Muscle layer of duodenum (tissue), 2 donors: ENCODE measurements at regions not wholly inside any gene's neighbourhood (a gene's known extent, or its start where the extent isn't known, plus 50 kb on each side); places are given as distances from the start of the nearest gene placed in this dataset.
"Not testable (repeated sequence)": the region's sequence is repeated elsewhere in the genome, so short reads cannot be mapped to it uniquely, and the experiment has no call there.

ENCODE experiments used
- H3K27ac ChIP-seq: one replicate; pipeline ENCODE4 v1.7.0; 2013; ENCODE audit warnings: mild to moderate bottlenecking, low read length
- H3K27me3 ChIP-seq: one replicate; pipeline ENCODE4 v1.7.0; 2013; ENCODE audit warnings: low read depth, mild to moderate bottlenecking, control low read depth, low read length
- H3K36me3 ChIP-seq, 2 donors: one replicate each; pipeline ENCODE4 v1.7.0; 2013; ENCODE audit warnings: low read length in 2 of 2, control low read depth in 1 of 2, mild to moderate bottlenecking in 1 of 2; ENCODE audit not compliant: insufficient read depth in 2 of 2, control insufficient read depth in 1 of 2
- H3K4me1 ChIP-seq, 2 donors: one replicate each; pipeline ENCODE4 v1.7.0; 2013; ENCODE audit warnings: low read length in 2 of 2, mild to moderate bottlenecking in 2 of 2, control low read depth in 1 of 2, moderate library complexity in 1 of 2; ENCODE audit not compliant: insufficient read depth in 2 of 2, control insufficient read depth in 1 of 2
- H3K4me3 ChIP-seq, 2 donors: one replicate each; pipeline ENCODE4 v1.7.0; 2013; ENCODE audit warnings: low read length in 2 of 2, low read depth in 1 of 2, mild to moderate bottlenecking in 1 of 2
- H3K9me3 ChIP-seq, 2 donors: one replicate each; pipeline ENCODE4 v1.7.0; 2013; ENCODE audit warnings: low read length in 2 of 2, control low read depth in 1 of 2, mild to moderate bottlenecking in 1 of 2; ENCODE audit not compliant: control insufficient read depth in 1 of 2
- donor health status: healthy.

DNA sequence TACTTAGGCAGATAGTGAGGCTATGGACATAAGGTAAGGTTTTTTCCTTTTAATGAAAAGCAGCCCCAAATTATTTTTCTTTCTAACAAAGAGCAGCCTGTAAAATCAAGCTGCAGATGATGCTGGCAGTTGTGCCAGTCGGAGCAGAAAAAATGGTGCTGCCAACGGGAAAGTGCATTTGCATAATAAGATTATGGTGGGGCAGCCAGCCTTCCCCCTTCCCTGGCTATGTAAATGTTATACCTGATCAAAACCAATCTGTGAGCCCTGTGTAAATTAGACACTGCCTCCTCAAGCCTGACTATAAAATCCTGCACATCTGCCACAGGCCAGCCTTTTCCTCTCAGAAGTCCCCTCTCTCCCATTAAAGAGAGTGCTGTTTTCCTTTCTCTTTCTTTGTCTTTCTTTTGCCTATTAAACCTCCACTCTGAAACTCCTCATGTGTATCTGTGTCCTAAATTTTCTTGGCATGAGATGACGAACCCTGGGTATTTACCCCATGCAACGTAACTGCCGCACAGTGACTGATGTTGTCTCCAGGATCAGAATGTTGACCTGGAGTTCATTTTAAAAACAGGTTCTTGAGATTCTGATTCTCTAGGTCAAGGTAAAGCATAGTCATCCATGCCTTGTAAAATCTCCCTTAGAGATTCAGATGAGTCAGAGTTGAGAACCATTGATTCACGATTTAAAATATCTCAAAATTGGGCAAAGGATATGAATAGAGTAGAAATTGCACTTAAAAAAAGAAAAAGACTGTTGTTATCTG is 167.3 kb upstream of the C1GALT1 start:
- Histone ChIP-seq H3K4me1 (no peaks in the 10 kb centered on the region), H3K27me3 (no peaks in the 10 kb centered on the region), H3K4me3 (no peak overlapping the region), H3K36me3 (no peaks in the 10 kb centered on the region), H3K27ac (no peak overlapping the region), H3K9me3 (no peaks in the 10 kb centered on the region)

DNA sequence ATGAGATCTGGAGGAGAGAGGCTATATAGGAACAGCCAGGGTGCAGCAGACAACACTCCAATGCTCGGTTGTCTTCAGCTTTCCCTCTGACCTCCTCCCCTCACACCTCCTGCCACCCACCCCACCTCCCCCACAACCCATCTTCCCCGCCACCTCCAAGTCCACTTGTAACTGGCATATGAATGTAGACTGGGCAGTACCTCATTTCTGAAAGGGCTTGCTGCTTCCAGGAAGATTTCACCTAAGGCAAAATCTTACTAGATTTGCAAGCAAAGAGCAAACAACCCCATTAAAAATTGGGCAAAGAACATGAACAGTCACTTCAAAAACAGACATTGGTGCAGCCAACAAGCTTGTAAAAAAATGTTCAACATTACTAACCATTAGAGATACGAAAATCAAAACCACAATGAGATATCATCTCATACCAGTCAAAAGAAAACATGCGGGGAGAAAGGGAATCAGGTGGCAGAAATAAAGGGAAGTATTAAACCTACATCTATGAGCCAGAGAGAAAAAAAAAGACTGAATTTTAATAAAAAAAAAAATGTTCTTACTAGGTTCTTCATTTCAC is 164.6 kb upstream of the C1GALT1 start:
- Histone ChIP-seq H3K27ac (no peak overlapping the region), H3K27me3 (no peaks in the 10 kb centered on the region), H3K4me3 (no peak overlapping the region), H3K9me3 (peaks cover 0 to 2% of the 10 kb centered on the region in 2 donors), H3K4me1 (no peaks in the 10 kb centered on the region), H3K36me3 (no peaks in the 10 kb centered on the region)

DNA sequence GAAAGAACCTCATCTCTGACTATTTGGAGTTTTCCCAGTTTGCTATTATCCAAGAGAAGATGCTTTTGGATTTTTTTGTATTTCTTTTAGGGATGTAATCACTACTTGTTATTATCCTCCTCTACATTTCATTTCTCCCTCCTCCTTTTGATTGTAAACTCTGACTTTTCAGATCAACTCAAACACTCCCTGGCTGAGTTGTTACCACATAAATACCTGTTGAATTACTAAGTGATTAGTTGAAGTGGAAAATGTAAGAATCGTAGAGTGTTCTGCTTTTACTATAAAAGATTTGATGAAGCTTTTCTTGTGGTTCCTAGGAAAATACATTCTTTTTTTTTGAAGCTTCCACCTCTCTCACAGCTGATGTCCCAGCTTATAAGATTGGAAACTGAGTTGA is 164.1 kb upstream of the C1GALT1 start:
- no peak overlapping the region for H3K27ac ChIP-seq
- no peaks in the 10 kb centered on the region for H3K36me3 ChIP-seq
- no peaks in the 10 kb centered on the region for H3K4me1 ChIP-seq
- H3K27me3 ChIP-seq, result no peaks in the 10 kb centered on the region
- H3K9me3 ChIP-seq, result peaks cover 0 to 2% of the 10 kb centered on the region in 2 donors
- H3K4me3 ChIP-seq, result no peak overlapping the region

DNA sequence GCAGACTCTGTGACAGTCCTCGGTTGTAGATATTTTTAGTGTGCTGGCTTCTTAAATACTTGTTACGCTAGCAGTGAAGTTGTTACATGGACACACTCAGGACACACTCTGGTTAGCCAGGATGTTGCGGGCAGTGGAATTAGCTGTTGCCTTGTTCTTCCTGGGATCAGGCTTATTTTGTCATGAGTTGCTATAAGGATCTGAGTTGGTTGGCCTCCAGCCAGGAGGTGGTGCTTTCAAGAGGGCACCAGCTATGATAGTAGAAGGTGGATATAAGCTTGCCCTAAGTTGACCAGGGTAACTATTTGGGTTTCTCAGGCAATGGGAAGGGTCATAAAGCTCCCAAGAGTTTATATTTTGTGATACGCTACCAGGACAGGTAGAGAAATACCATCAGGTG is 150.1 kb upstream of the C1GALT1 start:
- no peaks in the 10 kb centered on the region for H3K4me1 ChIP-seq
- H3K4me3 ChIP-seq, result no peak overlapping the region
- H3K27me3 ChIP-seq, result no peaks in the 10 kb centered on the region
- no peaks in the 10 kb centered on the region for H3K36me3 ChIP-seq
- H3K9me3 ChIP-seq, result peaks cover 0 to 2% of the 10 kb centered on the region in 2 donors
- no peak overlapping the region for H3K27ac ChIP-seq

DNA sequence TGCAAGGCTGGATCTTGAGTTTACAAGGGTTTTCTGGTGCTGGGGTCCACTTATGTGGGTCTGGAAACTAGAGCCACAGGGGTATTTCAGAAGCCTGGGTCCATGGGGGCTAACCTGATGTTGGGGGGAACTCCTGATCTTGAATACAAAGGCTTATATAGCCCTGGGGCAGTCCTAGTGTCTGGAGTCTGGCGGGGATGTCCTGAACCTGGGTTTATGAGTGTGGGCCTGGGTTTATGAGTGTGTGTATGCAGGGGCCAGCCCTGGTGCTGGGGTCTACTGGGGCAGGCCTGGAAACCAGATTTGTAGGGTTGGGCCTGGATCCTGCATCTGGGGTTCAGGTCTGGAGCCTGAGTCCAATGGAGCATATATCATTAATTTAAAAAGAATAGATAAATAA is 146.5 kb upstream of the C1GALT1 start:
- H3K9me3 ChIP-seq, result no peaks in the 10 kb centered on the region
- H3K27ac ChIP-seq, result no peak overlapping the region
- no peaks in the 10 kb centered on the region for H3K27me3 ChIP-seq
- no peak overlapping the region for H3K4me3 ChIP-seq
- no peaks in the 10 kb centered on the region for H3K4me1 ChIP-seq
- H3K36me3 ChIP-seq, result no peaks in the 10 kb centered on the region

DNA sequence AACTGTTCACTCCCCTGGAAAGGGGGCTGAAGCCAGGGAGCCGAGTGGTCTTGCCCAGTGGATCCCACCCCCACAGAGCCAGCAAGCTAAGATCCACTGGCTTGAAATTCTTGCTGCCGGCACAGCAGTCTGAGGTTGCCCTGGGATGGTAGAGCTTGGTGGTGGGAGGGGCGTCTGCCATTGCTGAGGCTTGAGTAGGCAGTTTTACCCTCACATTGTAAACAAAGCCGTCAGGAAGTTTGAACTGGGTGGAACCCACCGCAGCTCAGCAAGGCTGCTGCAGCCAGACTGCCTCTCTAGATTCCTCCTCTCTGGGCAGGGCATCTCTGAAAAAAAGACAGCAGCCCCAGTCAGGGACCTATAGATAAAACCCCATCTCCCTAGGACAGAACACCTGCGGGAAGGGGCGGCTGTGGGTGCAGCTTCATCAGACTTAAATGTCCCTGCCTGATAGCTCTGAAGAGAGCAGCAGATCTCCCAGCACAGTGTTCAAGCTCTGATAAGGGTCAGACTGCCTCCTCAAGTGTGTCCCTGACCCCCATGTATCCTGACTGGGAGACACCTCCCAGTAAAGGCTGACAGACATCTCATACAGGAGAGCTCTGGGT is 140.0 kb upstream of the C1GALT1 start:
- not testable (repeated sequence) for H3K4me1 ChIP-seq, H3K27me3 ChIP-seq, H3K27ac ChIP-seq, H3K9me3 ChIP-seq, H3K4me3 ChIP-seq, H3K36me3 ChIP-seq

DNA sequence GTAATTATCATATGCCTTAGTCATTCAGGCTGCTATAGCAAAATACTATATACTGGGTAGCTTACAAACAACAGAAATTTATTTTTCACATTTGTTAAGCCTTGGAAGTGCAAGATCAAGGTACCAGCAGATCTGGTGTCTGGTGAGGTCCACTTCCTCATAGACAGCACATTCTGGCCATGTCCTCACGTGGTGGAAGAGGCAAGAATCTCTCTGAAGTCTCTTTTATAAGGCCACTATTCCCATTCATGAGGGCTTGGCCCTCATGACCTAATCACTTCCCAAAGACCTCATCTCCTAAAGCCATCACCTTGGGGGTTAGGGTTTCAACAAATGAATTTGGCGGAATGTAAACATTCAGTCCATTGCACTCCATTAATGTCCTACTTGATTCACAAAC is 137.5 kb upstream of the C1GALT1 start:
- no peaks in the 10 kb centered on the region for H3K36me3 ChIP-seq
- no peaks in the 10 kb centered on the region for H3K9me3 ChIP-seq
- H3K27me3 ChIP-seq, result no peaks in the 10 kb centered on the region
- no peak overlapping the region for H3K27ac ChIP-seq
- no peaks in the 10 kb centered on the region for H3K4me1 ChIP-seq
- no peak overlapping the region for H3K4me3 ChIP-seq

DNA sequence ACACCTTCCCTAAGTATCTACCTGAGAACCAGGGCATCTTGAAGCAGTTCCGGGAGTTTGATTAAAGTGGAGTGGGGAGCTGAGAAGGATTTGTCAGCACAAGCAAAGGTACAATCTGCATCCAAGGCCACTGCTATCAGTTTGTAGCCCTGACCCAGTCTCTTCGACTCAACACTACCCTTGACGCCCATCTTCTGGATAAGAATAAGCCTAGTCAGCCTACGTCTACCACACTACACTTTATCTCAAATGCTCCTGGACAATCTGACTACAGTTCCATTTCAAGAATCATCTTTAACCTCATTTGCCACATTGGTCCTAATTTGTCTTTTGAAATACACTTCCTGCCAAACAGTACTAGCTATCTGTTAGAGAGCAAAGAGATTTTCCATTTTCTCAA is 134.1 kb upstream of the C1GALT1 start:
- Histone ChIP-seq H3K4me1 (no peaks in the 10 kb centered on the region), H3K27me3 (no peaks in the 10 kb centered on the region), H3K36me3 (no peaks in the 10 kb centered on the region), H3K27ac (no peak overlapping the region), H3K4me3 (no peak overlapping the region), H3K9me3 (no peaks in the 10 kb centered on the region)

DNA sequence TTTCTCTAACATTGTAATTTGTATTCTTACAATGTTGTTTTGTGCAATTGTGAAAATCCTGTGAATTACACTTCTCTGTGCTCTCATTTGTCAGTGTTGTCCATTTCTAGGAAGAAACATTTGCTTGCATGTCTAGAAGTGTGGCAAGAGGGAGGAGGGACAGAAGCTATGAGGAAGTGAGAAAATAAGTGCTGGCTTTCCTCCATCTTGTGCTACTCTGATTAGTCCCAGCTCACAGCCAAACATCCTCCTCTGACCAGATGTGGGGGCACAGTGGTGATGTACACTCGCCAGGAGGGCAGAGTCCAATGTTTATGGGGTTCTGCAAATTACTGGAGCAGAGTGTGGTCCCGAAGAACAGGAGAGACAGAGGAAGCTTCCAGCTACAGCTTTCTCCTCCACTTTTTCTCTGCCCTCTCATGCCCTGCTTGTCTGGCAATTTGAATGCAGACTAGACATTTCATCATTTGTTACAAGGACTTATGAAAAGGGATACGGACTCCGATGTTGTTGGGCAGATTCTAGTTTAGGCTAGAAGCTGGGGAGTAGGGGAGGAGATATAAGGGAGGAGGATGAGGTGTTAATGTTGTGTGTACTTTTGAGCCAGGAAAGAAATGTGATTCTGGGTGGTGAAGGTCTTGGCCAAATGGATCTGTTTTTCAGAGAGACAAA is 131.0 kb upstream of the C1GALT1 start:
- H3K27ac ChIP-seq, result no peak overlapping the region
- no peaks in the 10 kb centered on the region for H3K9me3 ChIP-seq
- no peaks in the 10 kb centered on the region for H3K36me3 ChIP-seq

DNA sequence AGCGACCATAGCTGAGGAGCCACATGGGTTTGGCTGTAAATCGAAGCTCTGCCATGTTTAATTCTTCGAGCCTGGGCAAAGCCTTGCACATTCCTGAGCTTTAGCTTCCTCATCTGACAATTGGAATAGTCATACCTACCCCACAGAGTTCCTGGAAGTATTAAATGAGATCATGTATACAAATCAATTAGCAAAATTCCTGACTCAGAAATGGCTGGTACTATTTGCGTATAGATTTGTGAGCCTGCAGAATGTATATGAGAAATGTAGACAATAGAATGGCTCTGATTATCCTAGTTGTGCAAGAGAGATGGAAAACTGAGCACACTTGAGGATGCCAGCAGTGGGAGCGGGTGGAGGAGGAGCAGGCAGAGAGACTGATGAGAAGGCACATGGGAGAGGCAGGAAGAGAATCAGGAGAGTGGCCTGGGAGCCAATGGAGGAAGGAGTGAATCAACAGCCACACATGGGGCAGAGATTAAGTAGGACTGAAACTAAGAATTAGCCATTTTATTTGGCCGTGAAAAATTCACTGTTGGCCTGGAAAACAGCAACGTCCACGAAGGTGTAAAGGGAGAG is 128.0 kb upstream of the C1GALT1 start:
- H3K4me1 ChIP-seq, result no peaks in the 10 kb centered on the region
- no peaks in the 10 kb centered on the region for H3K36me3 ChIP-seq
- no peak overlapping the region for H3K27ac ChIP-seq
- no peaks in the 10 kb centered on the region for H3K27me3 ChIP-seq
- no peaks in the 10 kb centered on the region for H3K9me3 ChIP-seq
- H3K4me3 ChIP-seq, result no peak overlapping the region

More for the DNA sequence above, 131.0 kb upstream of the C1GALT1 start:
- Histone ChIP-seq H3K4me3 (no peak overlapping the region), H3K27me3 (no peaks in the 10 kb centered on the region), H3K4me1 (no peaks in the 10 kb centered on the region)
